GM19240 (cell line): ENCODE measurements at regions not wholly inside any gene's neighbourhood (a gene's known extent, or its start where the extent isn't known, plus 50 kb on each side); places are given as distances from the start of the nearest gene placed in this dataset.
"Not testable (repeated sequence)": the region's sequence is repeated elsewhere in the genome, so short reads cannot be mapped to it uniquely, and the experiment has no call there.

ENCODE experiments used
- DNase-seq: peaks from one replicate; pipeline ENCODE4 v3.0.0; 2011; ENCODE audit warnings: low spot score; ENCODE audit not compliant: insufficient read length

- DNase-seq = no peak
These were observed 634.1 kb downstream of the FSCB start for GRCh38 chr14:43872752-43873655.

DNA sequence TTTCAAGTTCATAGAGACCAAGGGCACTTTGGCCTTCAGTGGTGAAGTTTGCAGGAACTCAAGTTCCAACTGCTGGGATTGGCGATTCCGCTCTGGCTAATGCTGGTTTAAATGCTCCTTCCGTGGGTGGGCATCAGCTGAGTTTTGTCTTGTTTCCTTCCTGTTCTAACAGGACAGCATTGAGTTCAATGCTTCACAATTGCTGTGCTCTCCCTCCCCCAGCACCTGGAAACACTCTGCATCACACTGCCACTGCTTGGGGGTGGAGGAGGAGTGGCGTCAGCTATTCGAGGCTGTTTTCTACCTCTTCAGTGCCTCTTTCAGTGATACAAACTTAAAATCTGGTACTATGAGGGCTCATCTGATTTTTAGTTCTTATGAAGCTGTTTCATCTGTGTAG, 634.9 kb downstream of the FSCB start:
- no peak for DNase-seq

DNA sequence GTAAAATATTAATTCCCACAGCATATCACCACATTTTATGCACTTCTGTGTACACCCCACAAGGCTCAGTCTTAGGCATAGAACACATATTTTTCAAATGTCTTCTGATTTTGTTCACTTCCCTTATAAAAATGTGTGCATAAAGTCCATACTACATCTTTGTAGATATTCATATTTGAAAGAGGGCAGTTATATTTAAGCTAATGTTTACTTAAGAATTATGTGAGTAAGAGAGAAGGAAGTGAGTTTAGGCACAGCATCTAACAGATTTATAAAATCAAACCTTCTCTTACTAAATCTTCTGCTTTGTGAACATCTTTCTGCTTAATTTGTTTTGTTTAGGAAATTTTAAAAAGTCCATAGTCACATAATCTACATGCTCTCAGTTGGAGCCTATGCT, 648.1 kb downstream of the FSCB start:
- no peak for DNase-seq

DNA sequence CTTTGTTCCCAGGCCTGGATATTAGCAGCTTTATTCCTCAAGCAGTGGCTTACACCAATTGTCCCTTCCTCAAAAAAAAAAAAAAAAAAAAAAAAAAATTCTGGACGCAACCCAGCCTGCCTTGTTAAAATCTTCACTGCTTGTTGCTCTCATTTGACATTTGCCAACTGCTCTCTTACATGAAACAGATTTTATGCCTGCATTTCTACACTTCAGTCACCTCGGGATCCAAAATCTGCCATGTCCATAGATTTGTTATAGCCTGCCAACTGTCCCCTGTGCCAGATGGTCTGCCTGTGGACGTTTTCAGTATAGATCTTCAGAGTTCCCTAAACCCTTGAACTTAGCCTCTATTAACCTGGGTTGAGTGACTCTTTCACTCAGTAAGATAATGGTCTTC, 651.5 kb downstream of the FSCB start:
- DNase-seq = no peak

DNA sequence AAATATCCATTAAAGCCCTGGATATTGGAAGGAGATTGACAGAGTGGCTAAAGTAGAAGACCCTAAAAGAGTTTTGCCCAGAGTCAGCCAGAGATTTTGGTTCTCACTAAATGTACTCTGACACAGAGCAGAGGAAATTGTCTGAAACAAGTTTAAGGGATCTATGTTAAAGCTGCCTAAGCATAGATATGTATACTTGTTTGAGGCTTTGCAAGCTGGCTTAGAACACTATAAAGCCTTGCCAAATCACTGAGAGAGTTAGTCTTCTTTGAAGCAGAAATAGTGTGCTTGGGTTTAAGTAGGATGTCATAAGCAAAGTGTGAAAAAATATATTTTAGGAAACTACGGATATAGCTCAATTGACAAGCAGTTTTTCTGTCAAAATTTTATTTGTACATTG, 653.5 kb downstream of the FSCB start:
- no peak for DNase-seq

- no peak for DNase-seq
These were observed 703.9 kb downstream of the FSCB start for GRCh38 chr14:43803076-43803689.

DNA sequence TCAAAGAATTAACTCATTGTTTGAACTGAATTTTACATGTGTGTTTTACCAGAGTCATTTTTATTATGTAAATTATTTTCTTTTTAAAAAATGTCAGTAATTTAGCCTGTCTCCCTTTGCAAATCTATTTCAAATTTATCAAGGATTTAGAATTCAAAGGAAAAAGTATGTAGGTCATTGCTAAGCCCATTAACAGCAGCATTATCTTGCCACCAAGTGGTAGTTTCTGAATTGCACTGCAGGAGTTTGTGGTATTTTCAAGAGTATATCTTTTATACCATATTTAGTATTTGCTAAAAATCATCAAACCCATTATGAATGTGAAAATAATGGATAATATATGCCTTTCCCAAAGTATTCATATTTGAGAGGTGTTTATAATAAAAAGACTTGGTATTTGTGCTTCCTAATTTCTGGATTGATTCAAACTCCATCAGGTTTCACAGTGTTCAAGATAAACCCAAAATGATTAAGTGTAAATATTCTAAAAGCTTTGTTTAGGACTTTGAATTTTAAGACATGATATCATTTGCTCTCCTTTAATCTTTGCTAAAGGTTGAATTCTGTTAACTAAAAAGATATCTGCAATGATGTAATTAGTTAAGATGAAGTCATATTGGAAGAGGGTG, 711.4 kb downstream of the FSCB start:
- no peak for DNase-seq

GRCh38 chr14:43793579-43793978, 713.5 kb downstream of the FSCB start:
- no peak for DNase-seq

DNA sequence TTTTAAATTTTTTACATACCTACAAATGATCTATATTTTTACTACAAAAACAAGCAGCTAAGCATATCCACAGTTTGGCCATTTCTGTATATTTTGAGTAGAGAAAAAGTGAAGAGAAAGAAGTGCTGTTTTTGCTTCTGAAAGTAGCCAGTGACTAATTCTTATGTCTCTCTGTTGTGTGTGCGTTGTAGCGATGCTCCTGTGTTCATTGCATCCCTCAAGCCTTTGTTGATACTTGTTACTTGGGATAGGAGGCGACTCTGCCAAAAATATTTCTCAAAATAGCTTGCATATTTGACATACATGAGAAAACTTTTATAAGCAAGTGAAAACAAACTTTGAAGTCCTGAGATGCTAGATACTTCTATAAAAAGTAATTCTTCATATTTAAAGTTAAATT, 714.1 kb downstream of the FSCB start:
- DNase-seq = no peak

GRCh38 chr14:43790681-43791080, 716.4 kb downstream of the FSCB start:
- no peak for DNase-seq

DNA sequence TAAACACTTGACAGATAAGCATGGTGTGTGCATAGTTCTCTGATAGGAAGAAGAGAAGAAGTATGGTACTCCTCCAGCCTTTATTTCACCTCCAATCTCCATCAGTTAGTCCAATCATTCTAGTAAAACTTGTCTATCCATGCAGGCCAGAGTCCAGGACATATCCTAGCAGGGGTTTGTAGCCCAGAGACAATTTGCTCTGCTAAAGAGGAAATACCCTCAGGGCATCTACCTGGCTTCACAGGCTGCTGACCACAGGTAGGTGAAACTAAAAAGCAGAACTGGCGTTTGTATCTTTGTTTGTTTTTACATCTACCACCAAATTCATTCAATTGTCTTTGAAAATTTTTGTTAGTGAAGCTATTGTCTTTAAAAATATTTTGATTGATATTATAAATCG, 717.6 kb downstream of the FSCB start:
- no peak for DNase-seq

GRCh38 chr14:43786066-43786762, 720.9 kb downstream of the FSCB start:
- DNase-seq = no peak

GRCh38 chr14:43784432-43784831, 722.7 kb downstream of the FSCB start:
- DNase-seq = not testable (repeated sequence)

- no peak for DNase-seq
These were observed 728.0 kb downstream of the FSCB start for GRCh38 chr14:43778937-43779639.

DNA sequence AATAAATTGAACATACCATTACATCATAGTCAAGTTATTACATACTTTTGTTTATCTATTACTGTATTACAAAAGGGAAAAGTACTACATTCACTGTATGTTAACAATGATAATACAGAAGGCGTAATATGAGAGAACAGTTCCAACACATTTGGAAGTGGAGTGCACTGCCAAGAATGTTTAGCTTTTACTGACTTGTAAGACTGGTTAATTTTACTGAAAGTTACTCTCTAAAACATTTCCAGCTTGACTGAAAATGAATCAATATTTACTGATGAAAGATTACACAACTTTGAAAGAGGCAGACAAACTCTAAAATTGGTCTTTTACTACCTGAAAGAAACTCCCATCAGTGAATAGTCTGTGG, 728.5 kb downstream of the FSCB start:
- DNase-seq = no peak

DNA sequence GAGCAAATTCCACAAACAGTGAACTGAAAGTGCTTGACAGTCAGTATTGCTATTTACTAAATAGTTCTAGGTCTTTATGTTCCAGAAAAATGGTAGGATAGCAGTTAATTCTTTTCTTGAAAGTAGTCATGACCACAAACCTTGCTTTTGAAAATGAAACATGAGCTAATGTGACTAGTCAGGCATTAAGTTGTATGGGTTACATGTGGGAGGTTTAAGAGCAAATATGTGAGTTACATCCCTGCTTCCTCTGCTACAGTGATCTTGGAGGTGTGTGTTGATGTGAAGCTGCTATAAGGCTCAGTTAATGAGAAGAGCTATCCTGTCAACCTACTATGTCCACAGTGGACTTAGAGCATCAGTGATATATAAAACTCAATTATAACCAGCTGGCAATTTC, 741.6 kb downstream of the FSCB start:
- DNase-seq = no peak

DNA sequence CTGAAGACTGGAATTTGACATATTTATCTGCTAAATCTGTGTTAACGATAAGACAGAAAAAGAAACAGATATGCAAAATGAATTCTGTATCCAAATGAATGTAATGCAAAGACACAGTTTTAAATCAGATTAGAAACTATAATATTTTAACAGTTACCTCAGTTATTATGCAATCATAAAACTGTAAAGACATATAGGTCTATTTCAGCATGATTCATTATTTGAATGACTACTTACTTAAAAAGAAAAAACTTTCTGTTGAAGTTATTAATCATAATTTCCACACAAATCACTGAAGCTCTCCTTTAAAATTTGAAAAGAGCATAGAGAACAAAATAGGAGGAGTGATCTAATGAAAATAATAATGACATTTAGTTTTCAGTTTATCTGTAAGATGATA, 742.6 kb downstream of the FSCB start:
- DNase-seq = no peak

- DNase-seq = no peak
These were observed 751.4 kb downstream of the FSCB start for GRCh38 chr14:43755707-43756106.

DNA sequence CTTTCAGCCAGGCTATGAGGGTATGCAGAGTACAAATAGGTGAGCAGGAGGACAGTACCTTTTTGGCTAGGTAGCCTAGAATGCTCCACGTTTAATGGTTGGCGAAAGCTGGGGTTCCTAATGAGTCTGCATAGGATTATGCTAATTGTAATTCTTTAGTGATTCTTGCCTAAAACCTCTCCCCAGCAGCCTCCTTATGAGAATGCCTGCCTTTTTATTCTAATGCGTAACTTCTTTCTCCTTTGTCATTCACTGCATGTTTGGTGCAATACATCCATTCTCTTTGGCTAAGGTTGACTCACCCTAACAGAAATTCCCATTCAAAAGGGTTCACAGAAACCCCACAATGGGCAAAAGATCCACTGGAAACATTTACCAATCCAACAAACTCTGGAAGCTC, 752.2 kb downstream of the FSCB start:
- DNase-seq = no peak

- no peak for DNase-seq
These were observed 761.3 kb downstream of the FSCB start for GRCh38 chr14:43745746-43746145.

GRCh38 chr14:43735932-43736331, 771.2 kb downstream of the FSCB start:
- DNase-seq = no peak
